T follicular helper cell (primary cell): ENCODE measurements at regions not wholly inside any gene's neighbourhood (a gene's known extent, or its start where the extent isn't known, plus 50 kb on each side); places are given as distances from the start of the nearest gene placed in this dataset.
"Not testable (repeated sequence)": the region's sequence is repeated elsewhere in the genome, so short reads cannot be mapped to it uniquely, and the experiment has no call there.

Experiments
- DNase-seq: peaks from one replicate; pipeline ENCODE4 v3.0.0-alpha.2; 2020; ENCODE audit warnings: low read depth

- no peak for DNase-seq
Measured at GRCh38 chr1:34369701-34370455, 193.2 kb downstream of the C1orf94 start.

- no peak for DNase-seq
Measured at GRCh38 chr1:34370748-34371147, 194.0 kb downstream of the C1orf94 start.

GRCh38 chr1:34371179-34371578 is 194.5 kb downstream of the C1orf94 start:
- DNase-seq: not testable (repeated sequence)

- no peak for DNase-seq
Measured at GRCh38 chr1:34371829-34372532, 195.3 kb downstream of the C1orf94 start.

- DNase-seq: no peak
Measured at GRCh38 chr1:34372891-34373290, 196.2 kb downstream of the C1orf94 start.

- DNase-seq: no peak
Measured at GRCh38 chr1:34373912-34374311, 197.2 kb downstream of the C1orf94 start.

- DNase-seq: no peak
Measured at GRCh38 chr1:34376531-34376930, 199.8 kb downstream of the C1orf94 start.

- DNase-seq: no peak
Measured at GRCh38 chr1:34378968-34379856, 202.5 kb downstream of the C1orf94 start.

- no peak for DNase-seq
Measured at GRCh38 chr1:34379911-34380310, 203.2 kb downstream of the C1orf94 start.

GRCh38 chr1:34380526-34381124 is 203.9 kb downstream of the C1orf94 start:
- DNase-seq: no peak

GRCh38 chr1:34389974-34390373 is 213.3 kb downstream of the C1orf94 start:
- no peak for DNase-seq

GRCh38 chr1:34396042-34396441 is 219.3 kb downstream of the C1orf94 start:
- DNase-seq: no peak

GRCh38 chr1:34398241-34398915 is 221.7 kb downstream of the C1orf94 start:
- DNase-seq: no peak

GRCh38 chr1:34398916-34399275 is 222.2 kb downstream of the C1orf94 start:
- no peak for DNase-seq

GRCh38 chr1:34400675-34401074 is 224.0 kb downstream of the C1orf94 start:
- no peak for DNase-seq

- DNase-seq: no peak
Measured at GRCh38 chr1:34403156-34403555, 226.4 kb downstream of the C1orf94 start.

- no peak for DNase-seq
Measured at GRCh38 chr1:34404804-34405203, 228.1 kb downstream of the C1orf94 start.

- no peak for DNase-seq
Measured at GRCh38 chr1:34405266-34405959, 228.7 kb downstream of the C1orf94 start.

GRCh38 chr1:34406377-34406776 is 229.7 kb downstream of the C1orf94 start:
- no peak for DNase-seq

GRCh38 chr1:34406833-34407539 is 230.3 kb downstream of the C1orf94 start:
- DNase-seq: no peak
